Right atrium auricular region (tissue), 2 donors: ENCODE measurements at regions not wholly inside any gene's neighbourhood (a gene's known extent, or its start where the extent isn't known, plus 50 kb on each side); places are given as distances from the start of the nearest gene placed in this dataset.

Source experiments
- DNase-seq: peaks from one replicate; pipeline ENCODE4 v3.0.0-alpha.2; 2019; ENCODE audit warnings: low spot score
- H3K27ac ChIP-seq, 2 donors: fragments of 200-600 bp; sonication (generic); 1 replicate in 1 of 2; 2 replicates in 1 of 2; pipeline ENCODE4 v1.5.1; 2016 to 2019
- H3K27me3 ChIP-seq, 2 donors: fragments of 200-600 bp; sonication (generic); one replicate each; pipeline versions ENCODE4 v1.5.1 to v1.6.0; 2017 to 2019
- H3K36me3 ChIP-seq: fragments of 200-600 bp; sonication (generic); one replicate; pipeline ENCODE4 v1.5.1; 2016
- H3K4me1 ChIP-seq, 2 donors: fragments of 200-600 bp; sonication (generic); one replicate each; pipeline versions ENCODE4 v1.5.1 to v1.6.0; 2017 to 2019
- H3K4me3 ChIP-seq, 2 donors: fragments of 200-600 bp; sonication (generic); 1 replicate in 1 of 2; 2 replicates in 1 of 2; pipeline ENCODE4 v1.5.1; 2017 to 2019; ENCODE audit warnings: mild to moderate bottlenecking in 1 of 2, moderate library complexity in 1 of 2
- H3K9me3 ChIP-seq, 2 donors: fragments of 200-600 bp; sonication (generic); one replicate each; pipeline ENCODE4 v1.5.1; 2019
- CTCF ChIP-seq, 2 donors: fragments of 200-600 bp; sonication (generic); IDR thresholded peaks; one replicate each; pipeline ENCODE4 v1.5.1; 2019; ENCODE audit warnings: antibody characterized with exemption in 2 of 2

- no peak overlapping the region for H3K4me3 ChIP-seq
- H3K9me3 ChIP-seq: no peaks in the 10 kb centered on the region
- H3K36me3 ChIP-seq: no peaks in the 10 kb centered on the region
- DNase-seq: no peak
- TF ChIP-seq CTCF (IDR thresholded peaks at IDR 0.05): no peak
- no peaks in the 10 kb centered on the region for H3K27me3 ChIP-seq
- H3K4me1 ChIP-seq: no peaks in the 10 kb centered on the region
- H3K27ac ChIP-seq: no peak overlapping the region
These were observed 1034.3 kb downstream of the STIM2 start for GRCh38 chr4:27894951-27895350.

GRCh38 chr4:27908356-27908755 is 1047.7 kb downstream of the STIM2 start:
- Histone ChIP-seq H3K4me3 (no peak overlapping the region), H3K27ac (no peak overlapping the region), H3K36me3 (no peaks in the 10 kb centered on the region), H3K9me3 (no peaks in the 10 kb centered on the region), H3K4me1 (peaks cover 0 to 6% of the 10 kb centered on the region in 2 donors), H3K27me3 (no peaks in the 10 kb centered on the region)
- DNase-seq: no peak
- TF ChIP-seq CTCF (IDR thresholded peaks at IDR 0.05): no peak

GRCh38 chr4:27910227-27910626 is 1049.6 kb downstream of the STIM2 start:
- no peaks in the 10 kb centered on the region for H3K27me3 ChIP-seq
- no peak overlapping the region for H3K4me3 ChIP-seq
- no peak for DNase-seq
- no peaks in the 10 kb centered on the region for H3K36me3 ChIP-seq
- H3K9me3 ChIP-seq: no peaks in the 10 kb centered on the region
- H3K27ac ChIP-seq: no peak overlapping the region
- TF ChIP-seq CTCF (IDR thresholded peaks at IDR 0.05): no peak
- H3K4me1 ChIP-seq: peaks cover 0 to 6% of the 10 kb centered on the region in 2 donors

GRCh38 chr4:27911047-27911446 is 1050.4 kb downstream of the STIM2 start:
- Histone ChIP-seq H3K36me3 (no peaks in the 10 kb centered on the region), H3K27ac (no peak overlapping the region), H3K4me3 (no peak overlapping the region), H3K27me3 (no peaks in the 10 kb centered on the region), H3K4me1 (peaks cover 0 to 6% of the 10 kb centered on the region in 2 donors), H3K9me3 (no peaks in the 10 kb centered on the region)
- no peak for DNase-seq
- TF ChIP-seq CTCF (IDR thresholded peaks at IDR 0.05): no peak

- no peaks in the 10 kb centered on the region for H3K27me3 ChIP-seq
- no peak for TF ChIP-seq CTCF (IDR thresholded peaks at IDR 0.05)
- H3K36me3 ChIP-seq: no peaks in the 10 kb centered on the region
- H3K4me3 ChIP-seq: no peak overlapping the region
- DNase-seq: no peak
- no peaks in the 10 kb centered on the region for H3K9me3 ChIP-seq
- no peak overlapping the region for H3K27ac ChIP-seq
- peaks cover 0 to 6% of the 10 kb centered on the region in 2 donors for H3K4me1 ChIP-seq
These were observed 1053.1 kb downstream of the STIM2 start for GRCh38 chr4:27913738-27914137.

GRCh38 chr4:27915822-27916221 is 1055.2 kb downstream of the STIM2 start:
- no peaks in the 10 kb centered on the region for H3K27me3 ChIP-seq
- H3K27ac ChIP-seq: no peak overlapping the region
- no peaks in the 10 kb centered on the region for H3K9me3 ChIP-seq
- no peak for TF ChIP-seq CTCF (IDR thresholded peaks at IDR 0.05)
- H3K4me1 ChIP-seq: peaks cover 0 to 10% of the 10 kb centered on the region in 2 donors
- no peak for DNase-seq
- no peaks in the 10 kb centered on the region for H3K36me3 ChIP-seq
- H3K4me3 ChIP-seq: no peak overlapping the region
